GM12864 (cell line): ENCODE measurements at regions not wholly inside any gene's neighbourhood (a gene's known extent, or its start where the extent isn't known, plus 50 kb on each side); places are given as distances from the start of the nearest gene placed in this dataset.
"Not testable (repeated sequence)": the region's sequence is repeated elsewhere in the genome, so short reads cannot be mapped to it uniquely, and the experiment has no call there.

Experiments
- DNase-seq: peaks from one replicate; pipeline ENCODE4 v3.0.0-alpha.2; 2011; ENCODE audit warnings: low read depth
- H3K4me3 ChIP-seq: 2 replicates; pipeline ENCODE4 v1.5.1; 2011; ENCODE audit warnings: mild to moderate bottlenecking, low read depth, low read length, control low read depth
- TF ChIP-seq, protein P1 (sequence below): IDR thresholded peaks from 2 replicates; pipeline ENCODE4 v1.5.1; 2011; ENCODE audit warnings: low read depth, mild to moderate bottlenecking, moderate library complexity, low read length, control low read depth, inconsistent platforms; ENCODE audit errors: missing control alignments

DNA sequence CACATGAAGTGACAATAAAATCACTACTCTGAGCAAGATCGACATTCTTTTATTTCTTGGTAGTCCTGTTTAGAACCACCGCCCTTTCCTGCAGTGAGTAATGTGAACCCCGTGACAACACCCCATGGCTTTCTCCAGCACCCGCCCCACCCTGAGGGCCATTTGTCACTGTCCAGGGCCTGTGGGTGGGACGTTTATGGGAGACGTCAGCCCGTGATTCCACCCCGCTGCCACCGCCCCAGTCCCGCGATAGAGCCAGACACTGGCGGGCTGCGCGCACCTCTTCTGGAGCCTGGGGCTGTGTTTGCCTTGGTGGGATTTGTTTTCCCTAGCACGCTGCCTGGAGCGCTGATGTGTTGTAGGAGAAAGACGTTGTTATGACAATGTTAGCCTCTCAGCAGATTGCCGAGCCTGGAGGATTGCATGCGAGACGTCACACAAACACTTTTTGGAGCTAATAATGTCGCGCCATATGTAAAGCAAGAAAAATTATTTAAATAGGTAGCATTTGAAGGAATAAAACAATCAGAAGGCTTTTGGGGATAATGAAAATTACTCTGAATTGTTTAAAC, 263.7 kb downstream of the TEX29 start:
- TF ChIP-seq, protein P1, sequence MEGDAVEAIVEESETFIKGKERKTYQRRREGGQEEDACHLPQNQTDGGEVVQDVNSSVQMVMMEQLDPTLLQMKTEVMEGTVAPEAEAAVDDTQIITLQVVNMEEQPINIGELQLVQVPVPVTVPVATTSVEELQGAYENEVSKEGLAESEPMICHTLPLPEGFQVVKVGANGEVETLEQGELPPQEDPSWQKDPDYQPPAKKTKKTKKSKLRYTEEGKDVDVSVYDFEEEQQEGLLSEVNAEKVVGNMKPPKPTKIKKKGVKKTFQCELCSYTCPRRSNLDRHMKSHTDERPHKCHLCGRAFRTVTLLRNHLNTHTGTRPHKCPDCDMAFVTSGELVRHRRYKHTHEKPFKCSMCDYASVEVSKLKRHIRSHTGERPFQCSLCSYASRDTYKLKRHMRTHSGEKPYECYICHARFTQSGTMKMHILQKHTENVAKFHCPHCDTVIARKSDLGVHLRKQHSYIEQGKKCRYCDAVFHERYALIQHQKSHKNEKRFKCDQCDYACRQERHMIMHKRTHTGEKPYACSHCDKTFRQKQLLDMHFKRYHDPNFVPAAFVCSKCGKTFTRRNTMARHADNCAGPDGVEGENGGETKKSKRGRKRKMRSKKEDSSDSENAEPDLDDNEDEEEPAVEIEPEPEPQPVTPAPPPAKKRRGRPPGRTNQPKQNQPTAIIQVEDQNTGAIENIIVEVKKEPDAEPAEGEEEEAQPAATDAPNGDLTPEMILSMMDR: no peak
- no peak for DNase-seq
- no peak overlapping the region for H3K4me3 ChIP-seq

DNA sequence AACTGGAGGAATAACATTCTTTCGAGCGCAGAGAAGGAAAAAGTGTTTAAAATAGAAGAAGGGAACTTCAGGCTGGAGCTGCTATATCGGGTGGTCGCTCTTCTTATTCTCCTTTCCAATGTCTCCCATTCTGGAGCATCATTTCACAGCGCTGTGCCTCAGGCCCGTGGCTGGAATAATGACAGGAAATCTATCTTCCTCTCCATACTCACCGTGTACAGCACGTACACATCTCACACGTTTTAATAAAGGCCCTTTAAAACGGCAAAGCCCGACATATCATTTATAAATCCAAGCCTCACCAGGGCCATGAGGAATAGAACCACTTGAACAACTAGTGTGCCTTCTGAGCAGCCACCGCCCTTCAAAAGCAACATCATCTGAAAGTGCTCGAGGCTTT, 264.4 kb downstream of the TEX29 start:
- TF ChIP-seq, protein P1: no peak
- no peak for DNase-seq
- no peak overlapping the region for H3K4me3 ChIP-seq

DNA sequence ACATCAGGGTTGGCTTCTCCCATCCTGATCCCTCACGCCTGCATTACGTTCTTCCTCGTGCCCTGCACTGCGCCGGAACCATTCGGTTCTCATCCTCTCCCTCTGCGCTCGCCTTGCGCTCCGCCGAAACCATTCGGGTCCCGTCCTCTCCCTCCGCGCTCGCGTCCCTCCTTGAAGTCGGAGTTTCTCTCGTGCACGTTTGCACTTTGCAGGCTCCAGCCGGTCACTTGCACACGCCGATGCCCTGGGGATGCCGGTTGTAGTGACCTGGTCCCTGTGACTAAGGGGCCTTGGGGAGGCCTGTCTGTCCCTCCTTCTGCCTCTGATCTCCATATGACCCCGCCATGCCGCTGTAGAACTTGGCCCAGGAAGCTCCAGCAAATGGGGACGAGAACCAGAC, 265.8 kb downstream of the TEX29 start:
- H3K4me3 ChIP-seq: no peak overlapping the region
- DNase-seq: no peak
- TF ChIP-seq, protein P1: no peak

DNA sequence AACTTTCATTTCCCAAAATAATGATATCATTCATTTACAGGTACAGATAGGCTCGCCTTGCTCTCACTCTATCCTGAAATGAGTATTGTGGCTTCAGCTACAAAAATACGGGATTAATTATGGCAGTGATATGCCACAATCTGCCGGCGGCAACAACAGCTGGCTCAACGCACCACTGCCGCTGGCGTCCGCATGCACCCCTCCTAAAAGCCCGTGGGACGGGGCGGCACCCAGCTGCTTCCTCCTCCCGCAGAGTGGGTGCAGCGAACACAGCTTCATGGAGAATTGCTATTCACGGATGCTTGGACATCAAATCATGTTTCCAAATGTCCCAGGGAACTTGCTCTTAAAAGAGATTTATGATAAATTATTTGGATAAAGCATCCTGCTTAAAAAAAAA, 266.8 kb downstream of the TEX29 start:
- DNase-seq: no peak
- TF ChIP-seq, protein P1: no peak
- H3K4me3 ChIP-seq: no peak overlapping the region

DNA sequence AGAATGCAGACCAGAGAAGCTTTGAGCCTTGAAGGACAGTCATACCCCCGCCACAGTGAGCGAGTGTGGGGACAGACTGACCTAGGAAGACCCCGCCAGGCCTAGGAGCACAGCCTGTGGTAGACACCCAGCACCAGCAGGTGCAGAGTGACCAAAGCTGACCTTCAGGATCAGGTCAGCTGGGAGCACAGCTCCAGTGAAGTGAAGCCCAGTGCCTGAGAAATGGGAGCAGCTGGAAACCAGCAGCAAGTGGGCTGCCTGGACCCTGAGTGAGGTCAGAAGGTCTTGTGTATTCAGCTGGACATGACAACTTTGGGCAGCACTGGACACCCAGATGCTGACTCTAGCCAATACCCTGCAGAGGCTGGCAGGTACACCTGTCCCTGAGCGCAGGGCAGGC, 268.9 kb downstream of the TEX29 start:
- TF ChIP-seq, protein P1: no peak
- no peak for DNase-seq
- no peak overlapping the region for H3K4me3 ChIP-seq

DNA sequence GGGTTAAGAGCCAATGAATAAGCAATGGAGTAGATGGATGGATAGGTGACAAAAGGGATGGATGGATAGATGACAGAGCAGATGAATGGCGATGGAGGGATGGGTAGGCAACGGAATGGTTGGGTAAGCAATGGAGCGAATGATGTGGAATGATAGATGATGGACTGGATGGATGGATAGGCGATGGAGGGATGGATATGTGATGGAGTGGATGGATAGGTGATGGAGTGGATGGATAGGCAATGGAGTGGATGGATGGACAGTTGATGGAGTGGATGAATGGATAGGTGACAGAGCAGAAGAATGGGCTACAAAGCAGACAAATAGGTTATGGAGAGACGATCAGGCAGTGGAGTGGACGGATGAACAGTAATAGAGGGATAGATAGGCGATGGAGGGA, 269.6 kb downstream of the TEX29 start:
- no peak for DNase-seq
- no peak overlapping the region for H3K4me3 ChIP-seq
- TF ChIP-seq, protein P1: no peak

DNA sequence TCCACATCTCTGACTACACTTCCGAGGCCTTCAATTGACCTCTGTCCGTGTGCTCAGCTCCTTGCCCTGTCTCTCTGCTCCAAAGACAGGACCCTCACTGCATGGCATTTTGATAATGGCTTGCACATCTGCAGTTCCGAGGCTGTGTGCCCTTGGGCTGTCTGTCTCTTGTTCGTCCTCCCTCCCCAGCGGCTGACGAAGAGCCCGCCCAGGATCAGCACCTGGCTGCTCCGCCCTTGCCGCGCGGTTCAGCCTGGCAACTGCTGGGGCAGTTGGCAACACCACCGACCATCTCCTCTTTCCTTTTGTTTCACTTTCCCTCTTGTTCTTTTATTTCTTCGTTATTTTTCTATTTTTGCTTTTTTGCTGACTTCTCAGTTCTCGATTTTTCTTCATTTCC, 270.4 kb downstream of the TEX29 start:
- no peak for DNase-seq
- H3K4me3 ChIP-seq: no peak overlapping the region
- TF ChIP-seq, protein P1: no peak

DNA sequence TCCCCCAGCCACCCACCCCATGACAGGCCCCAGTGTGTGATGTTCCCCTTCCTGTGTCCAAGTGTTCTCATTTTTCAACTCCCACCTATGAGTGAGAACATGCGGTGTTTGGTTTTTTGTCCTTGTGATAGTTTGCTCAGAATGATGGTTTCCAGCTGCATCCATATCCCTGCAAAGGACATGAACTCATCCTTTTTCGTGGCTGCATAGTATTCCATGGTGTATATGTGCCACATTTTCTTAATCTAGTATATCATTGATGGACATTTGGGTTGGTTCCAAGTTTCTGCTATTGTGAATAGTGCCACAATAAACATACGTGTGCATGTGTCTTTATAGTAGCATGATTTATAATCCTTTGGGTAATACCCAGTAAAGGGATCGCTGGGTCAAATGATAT, 273.0 kb downstream of the TEX29 start:
- not testable (repeated sequence) for DNase-seq, H3K4me3 ChIP-seq
